Right lobe of liver (tissue), 4 donors: ENCODE measurements at regions not wholly inside any gene's neighbourhood (a gene's known extent, or its start where the extent isn't known, plus 50 kb on each side); places are given as distances from the start of the nearest gene placed in this dataset.

Experiments used
- POLR2A ChIP-seq: fragments of 450-650 bp; IDR thresholded peaks from one replicate; pipeline ENCODE4 v1.6.1; 2017; ENCODE audit warnings: antibody characterized with exemption, mild to moderate bottlenecking
- TF ChIP-seq, protein P1 (sequence below), 4 donors: fragments of 200-600 bp in 3 of 4; fragments of 450-650 bp in 1 of 4; IDR thresholded peaks; one replicate each; pipeline versions ENCODE4 v1.5.1 to v1.8.0; 2016 to 2022; ENCODE audit warnings: antibody characterized with exemption in 4 of 4, mild to moderate bottlenecking in 2 of 4
- donor health status: DM: no; HTN: no; CAD: no.
- donor health status: DM: no; HTN: no; CAD: no.
- donor health status: DM: no; HTN: yes; CAD: no.

DNA sequence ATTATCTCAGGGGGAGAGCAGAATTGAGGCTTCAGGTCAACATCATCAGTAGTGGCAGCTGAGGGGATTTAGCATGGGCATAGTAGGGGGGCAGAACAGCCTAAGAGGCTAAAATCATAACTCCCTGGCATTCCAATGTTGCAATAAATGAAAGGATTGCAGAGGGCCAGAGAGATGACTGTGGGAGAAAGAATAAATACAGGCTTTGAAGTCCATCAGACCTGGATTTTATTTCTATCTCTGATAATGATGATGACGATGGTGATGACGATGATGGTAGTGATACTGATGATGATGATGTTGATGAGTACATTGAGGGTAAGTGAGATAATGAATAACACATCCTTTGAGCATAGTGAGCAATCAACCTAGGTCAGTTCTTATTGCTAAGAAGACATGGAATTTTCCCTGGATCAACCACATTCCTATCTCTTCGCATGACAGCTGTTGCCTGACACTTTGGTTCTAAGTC lies 107.4 kb upstream of the CDH11 start:
- TF ChIP-seq POLR2A = no peak
- TF ChIP-seq, protein P1, sequence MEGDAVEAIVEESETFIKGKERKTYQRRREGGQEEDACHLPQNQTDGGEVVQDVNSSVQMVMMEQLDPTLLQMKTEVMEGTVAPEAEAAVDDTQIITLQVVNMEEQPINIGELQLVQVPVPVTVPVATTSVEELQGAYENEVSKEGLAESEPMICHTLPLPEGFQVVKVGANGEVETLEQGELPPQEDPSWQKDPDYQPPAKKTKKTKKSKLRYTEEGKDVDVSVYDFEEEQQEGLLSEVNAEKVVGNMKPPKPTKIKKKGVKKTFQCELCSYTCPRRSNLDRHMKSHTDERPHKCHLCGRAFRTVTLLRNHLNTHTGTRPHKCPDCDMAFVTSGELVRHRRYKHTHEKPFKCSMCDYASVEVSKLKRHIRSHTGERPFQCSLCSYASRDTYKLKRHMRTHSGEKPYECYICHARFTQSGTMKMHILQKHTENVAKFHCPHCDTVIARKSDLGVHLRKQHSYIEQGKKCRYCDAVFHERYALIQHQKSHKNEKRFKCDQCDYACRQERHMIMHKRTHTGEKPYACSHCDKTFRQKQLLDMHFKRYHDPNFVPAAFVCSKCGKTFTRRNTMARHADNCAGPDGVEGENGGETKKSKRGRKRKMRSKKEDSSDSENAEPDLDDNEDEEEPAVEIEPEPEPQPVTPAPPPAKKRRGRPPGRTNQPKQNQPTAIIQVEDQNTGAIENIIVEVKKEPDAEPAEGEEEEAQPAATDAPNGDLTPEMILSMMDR (IDR thresholded peaks at IDR 0.05) = no peak
